Endothelial cell (in vitro differentiated cells): ENCODE measurements at regions not wholly inside any gene's neighbourhood (a gene's known extent, or its start where the extent isn't known, plus 50 kb on each side); places are given as distances from the start of the nearest gene placed in this dataset.

Experiments used
- DNase-seq: peaks from one replicate; pipeline ENCODE4 v3.0.0; 2021; ENCODE audit warnings: low spot score
- H3K27ac Mint-ChIP-seq: one replicate; pipeline ENCODE4 v1.8.0; 2021; ENCODE audit warnings: mixed read lengths, inconsistent platforms; ENCODE audit not compliant: unreplicated experiment
- H3K27me3 Mint-ChIP-seq: one replicate; pipeline ENCODE4 v1.8.0; 2021; ENCODE audit warnings: mild to moderate bottlenecking, moderate library complexity, mixed read lengths, inconsistent platforms; ENCODE audit not compliant: unreplicated experiment
- H3K36me3 Mint-ChIP-seq: one replicate; pipeline ENCODE4 v1.8.0; 2021; ENCODE audit warnings: mild to moderate bottlenecking, low read depth, mixed read lengths, inconsistent platforms; ENCODE audit not compliant: unreplicated experiment
- H3K4me1 Mint-ChIP-seq: one replicate; pipeline ENCODE4 v1.8.0; 2021; ENCODE audit warnings: mild to moderate bottlenecking, mixed read lengths, inconsistent platforms; ENCODE audit not compliant: unreplicated experiment
- H3K4me3 Mint-ChIP-seq: one replicate; pipeline ENCODE4 v1.8.0; 2021; ENCODE audit warnings: mild to moderate bottlenecking, mixed read lengths, inconsistent platforms; ENCODE audit not compliant: unreplicated experiment
- H3K9me3 Mint-ChIP-seq: one replicate; pipeline ENCODE4 v1.8.0; 2021; ENCODE audit warnings: mixed read lengths, inconsistent platforms; ENCODE audit not compliant: unreplicated experiment
- CTCF ChIP-seq: fragments of 200-600 bp; sonication (generic); IDR thresholded peaks from one replicate; pipeline ENCODE4 v1.5.0; 2021; ENCODE audit warnings: antibody characterized with exemption; ENCODE audit not compliant: unreplicated experiment

- Mint-ChIP-seq H3K27me3 (no peaks in the 10 kb centered on the region), H3K36me3 (no peaks in the 10 kb centered on the region), H3K4me1 (no peaks in the 10 kb centered on the region), H3K27ac (no peak overlapping the region), H3K4me3 (no peak overlapping the region), H3K9me3 (no peaks in the 10 kb centered on the region)
- DNase-seq = no peak
- TF ChIP-seq CTCF = no peak
These were observed 594.1 kb downstream of the NR2F2 start for GRCh38 chr15:96924570-96924969.

GRCh38 chr15:96947296-96948229, 617.1 kb downstream of the NR2F2 start:
- Mint-ChIP-seq H3K4me1 (peaks cover 6% of the 10 kb centered on the region), H3K27ac (no peak overlapping the region), H3K27me3 (peaks cover 1% of the 10 kb centered on the region), H3K9me3 (no peaks in the 10 kb centered on the region), H3K36me3 (no peaks in the 10 kb centered on the region), H3K4me3 (peak overlapping the region; percentile 81)
- no peak for TF ChIP-seq CTCF
- peak; percentile 31 for DNase-seq

GRCh38 chr15:96948981-96949380, 618.5 kb downstream of the NR2F2 start:
- Mint-ChIP-seq H3K27me3 (peaks cover 1% of the 10 kb centered on the region), H3K4me3 (no peak overlapping the region), H3K4me1 (peaks cover 6% of the 10 kb centered on the region), H3K36me3 (no peaks in the 10 kb centered on the region), H3K9me3 (no peaks in the 10 kb centered on the region), H3K27ac (no peak overlapping the region)
- DNase-seq = no peak
- TF ChIP-seq CTCF = no peak

GRCh38 chr15:96958721-96959120, 628.2 kb downstream of the NR2F2 start:
- no peak for DNase-seq
- Mint-ChIP-seq H3K4me3 (no peak overlapping the region), H3K27me3 (peaks cover 2% of the 10 kb centered on the region), H3K27ac (no peak overlapping the region), H3K4me1 (no peaks in the 10 kb centered on the region), H3K9me3 (no peaks in the 10 kb centered on the region), H3K36me3 (no peaks in the 10 kb centered on the region)
- TF ChIP-seq CTCF = no peak

GRCh38 chr15:96959501-96959900, 629.0 kb downstream of the NR2F2 start:
- no peak overlapping the region for H3K27ac Mint-ChIP-seq
- H3K27me3 Mint-ChIP-seq = peaks cover 2% of the 10 kb centered on the region
- H3K9me3 Mint-ChIP-seq = no peaks in the 10 kb centered on the region
- H3K4me1 Mint-ChIP-seq = no peaks in the 10 kb centered on the region
- no peak for DNase-seq
- no peaks in the 10 kb centered on the region for H3K36me3 Mint-ChIP-seq
- TF ChIP-seq CTCF = no peak
- no peak overlapping the region for H3K4me3 Mint-ChIP-seq
